Keratinocyte (primary cell): ENCODE measurements at regions not wholly inside any gene's neighbourhood (a gene's known extent, or its start where the extent isn't known, plus 50 kb on each side); places are given as distances from the start of the nearest gene placed in this dataset.
A peak's percentile ranks its signal among the peaks of the same experiment; 100 is the strongest.

ENCODE experiments used
- DNase-seq: peaks from one replicate; pipeline ENCODE4 v3.0.0-alpha.2; 2011; ENCODE audit warnings: low read depth, missing footprints, low spot score
- FAIRE-seq: peaks from 2 replicates; lab custom pipeline; 2011; peaks lifted over from hg19 to GRCh38; lab: Jason Lieb, UNC
- H2AFZ ChIP-seq: 2 replicates; pipeline ENCODE4 v1.6.0; 2012; ENCODE audit warnings: low read length, control low read depth, inconsistent platforms; ENCODE audit not compliant: control insufficient read depth
- H3K27ac ChIP-seq: 2 replicates; pipeline ENCODE4 v1.5.1; 2011; ENCODE audit warnings: low read length; ENCODE audit not compliant: control insufficient read depth, insufficient read depth
- H3K27me3 ChIP-seq: 3 replicates; pipeline ENCODE4 v1.6.0; 2011; ENCODE audit warnings: low read length; ENCODE audit not compliant: control insufficient read depth, insufficient read depth; ENCODE audit errors: extremely low read depth
- H3K36me3 ChIP-seq, 2 experiments: 2 replicates in 1 of 2; 3 replicates in 1 of 2; pipeline ENCODE4 v1.5.1; 2011; ENCODE audit warnings: low read length in 2 of 2, mild to moderate bottlenecking in 1 of 2; ENCODE audit not compliant: control insufficient read depth in 2 of 2, insufficient read depth in 2 of 2; ENCODE audit errors: extremely low read depth in 1 of 2
- H3K4me1 ChIP-seq: 3 replicates; pipeline ENCODE4 v1.5.1; 2011; ENCODE audit warnings: low read length; ENCODE audit not compliant: control insufficient read depth, insufficient read depth; ENCODE audit errors: extremely low read depth
- H3K4me2 ChIP-seq: 3 replicates; pipeline ENCODE4 v1.6.0; 2011; ENCODE audit warnings: low read depth, low read length; ENCODE audit not compliant: control insufficient read depth, insufficient read depth; ENCODE audit errors: extremely low read depth
- H3K4me3 ChIP-seq, 3 experiments: fragments of 200-600 bp in 1 of 3; sonication (generic) in 1 of 3; 2 replicates in 2 of 3; 3 replicates in 1 of 3; pipeline ENCODE4 v1.5.1; 2011 to 2016; ENCODE audit warnings: low read length in 3 of 3, mild to moderate bottlenecking in 3 of 3, control low read depth in 2 of 3, inconsistent platforms in 1 of 3, low read depth in 1 of 3, mixed read lengths in 1 of 3, mixed run types in 1 of 3, moderate library complexity in 1 of 3; ENCODE audit not compliant: control insufficient read depth in 2 of 3, insufficient read depth in 2 of 3; ENCODE audit errors: extremely low read depth in 1 of 3
- H3K79me2 ChIP-seq: 2 replicates; pipeline ENCODE4 v1.6.0; 2012; ENCODE audit warnings: low read length; ENCODE audit not compliant: control insufficient read depth, insufficient read depth
- H3K9ac ChIP-seq: 3 replicates; pipeline ENCODE4 v1.6.0; 2011; ENCODE audit warnings: low read length; ENCODE audit not compliant: control insufficient read depth, insufficient read depth; ENCODE audit errors: extremely low read depth
- H3K9me1 ChIP-seq: 3 replicates; pipeline ENCODE4 v1.6.0; 2011; ENCODE audit warnings: low read length; ENCODE audit not compliant: control insufficient read depth, insufficient read depth; ENCODE audit errors: extremely low read depth
- H3K9me3 ChIP-seq: 2 replicates; pipeline ENCODE4 v1.5.1; 2012; ENCODE audit warnings: low read depth, low read length; ENCODE audit not compliant: control insufficient read depth
- H4K20me1 ChIP-seq: 3 replicates; pipeline ENCODE4 v1.6.0; 2011; ENCODE audit warnings: low read length; ENCODE audit not compliant: control insufficient read depth, insufficient read depth; ENCODE audit errors: extremely low read depth
- CTCF ChIP-seq, 3 experiments: IDR thresholded peaks in 1 of 3; conservative IDR thresholded peaks in 1 of 3; optimal IDR thresholded peaks in 1 of 3; 2 replicates in 2 of 3; 3 replicates in 1 of 3; pipeline versions ENCODE3 to v1.5.1; 2011; ENCODE audit warnings: low read length in 3 of 3, mild to moderate bottlenecking in 3 of 3, moderate library complexity in 2 of 3, control low read depth in 1 of 3, inconsistent platforms in 1 of 3; ENCODE audit not compliant: insufficient read depth in 2 of 3; ENCODE audit errors: extremely low read depth in 1 of 3
- EZH2 ChIP-seq: IDR thresholded peaks from one replicate; pipeline ENCODE4 v1.6.1; 2012; ENCODE audit warnings: inconsistent platforms, mild to moderate bottlenecking, low read length, moderate library complexity
- dilution Hi-C: fragments of 300-500 bp; cut with MboI; formaldehyde crosslinking; loops from one replicate; pipeline ENCODE4 v1.7.0; 2020; ENCODE audit warnings: low sequenced_read_pairs; ENCODE audit not compliant: extremely low pct_ligation_motif_present

- dilution Hi-C loops, result no loop called here
- Histone ChIP-seq H3K27ac (no peak overlapping the region), H3K9me1 (no peaks in the 10 kb centered on the region), H3K9me3 (no peaks in the 10 kb centered on the region), H3K79me2 (no peaks in the 10 kb centered on the region), H3K9ac (no peak overlapping the region), H3K4me3 (no peak overlapping the region), H3K27me3 (no peaks in the 10 kb centered on the region), H3K4me2 (no peak overlapping the region), H3K4me1 (peaks cover 41% of the 10 kb centered on the region), H3K36me3 (no peaks in the 10 kb centered on the region), H2AFZ (peak overlapping the region; percentile 16), H4K20me1 (no peaks in the 10 kb centered on the region)
- TF ChIP-seq EZH2, result no peak
- TF ChIP-seq CTCF (optimal IDR thresholded peaks at IDR 0.05 in 1 of 3, IDR thresholded peaks at IDR 0.05 in 1 of 3, conservative IDR thresholded peaks at IDR 0.05 in 1 of 3; ENCODE audit: extremely low read depth in 1 of 3, insufficient read depth in 2 of 3, low read length in 3 of 3), result no peak
- peak; percentile 56 for FAIRE-seq
- DNase-seq, result no peak
These were observed 283.0 kb downstream of the TMX3 start for GRCh38 chr18:68431922-68432198.

- dilution Hi-C loops, result no loop called here
- peak; percentile 23 for FAIRE-seq
These were observed 283.6 kb downstream of the TMX3 start for GRCh38 chr18:68431111-68431921.

More at GRCh38 chr18:68431111-68431921, 283.6 kb downstream of the TMX3 start:
- H3K36me3 ChIP-seq, result no peaks in the 10 kb centered on the region
- peak overlapping the region; percentile 53 for H2AFZ ChIP-seq
- H3K9ac ChIP-seq, result no peak overlapping the region
- TF ChIP-seq CTCF (optimal IDR thresholded peaks at IDR 0.05 in 1 of 3, IDR thresholded peaks at IDR 0.05 in 1 of 3, conservative IDR thresholded peaks at IDR 0.05 in 1 of 3; ENCODE audit: extremely low read depth in 1 of 3, insufficient read depth in 2 of 3, low read length in 3 of 3) (no peak), EZH2 (no peak)
- no peaks in the 10 kb centered on the region for H3K27me3 ChIP-seq
- DNase-seq, result no peak
- H3K4me1 ChIP-seq, result peaks cover 41% of the 10 kb centered on the region
- H3K27ac ChIP-seq, result no peak overlapping the region
- H3K79me2 ChIP-seq, result no peaks in the 10 kb centered on the region
- no peaks in the 10 kb centered on the region for H3K9me3 ChIP-seq
- H3K9me1 ChIP-seq, result no peaks in the 10 kb centered on the region
- H3K4me2 ChIP-seq, result no peak overlapping the region
- no peaks in the 10 kb centered on the region for H4K20me1 ChIP-seq
- H3K4me3 ChIP-seq, result no peak overlapping the region
